ENCODE measurements at regions not wholly inside any gene's neighbourhood (a gene's known extent, or its start where the extent isn't known, plus 50 kb on each side); places are given as distances from the start of the nearest gene placed in this dataset.
A peak's percentile ranks its signal among the peaks of the same experiment; 100 is the strongest.

- TF ChIP-seq CTCF (conservative IDR thresholded peaks at IDR 0.05; ENCODE audit: low read depth, low read length) (no peak), CEBPB (IDR thresholded peaks at IDR 0.05; ENCODE audit: low read depth, low read length) (peak; percentile 74), RAD21 (IDR thresholded peaks at IDR 0.05; ENCODE audit: low read length) (no peak), USF2 (IDR thresholded peaks at IDR 0.05; ENCODE audit: low read depth, low read length) (peak; percentile 30; the same call in 1 of the 2 replicates), MAZ (IDR thresholded peaks at IDR 0.05; ENCODE audit: borderline replicate concordance, low read depth, low read length) (no peak), RFX5 (IDR thresholded peaks at IDR 0.05; ENCODE audit: low read depth, low read length) (no peak), CHD1 (IDR thresholded peaks at IDR 0.05; ENCODE audit: low read depth, low read length) (no peak), SMC3 (IDR thresholded peaks at IDR 0.05; ENCODE audit: low read depth, low read length) (no peak), POLR2A (IDR thresholded peaks at IDR 0.05; ENCODE audit: low read depth, low read length) (no peak), MAFK (IDR thresholded peaks at IDR 0.05; ENCODE audit: low read depth, low read length) (no peak)
- TF ChIP-seq, protein P1, sequence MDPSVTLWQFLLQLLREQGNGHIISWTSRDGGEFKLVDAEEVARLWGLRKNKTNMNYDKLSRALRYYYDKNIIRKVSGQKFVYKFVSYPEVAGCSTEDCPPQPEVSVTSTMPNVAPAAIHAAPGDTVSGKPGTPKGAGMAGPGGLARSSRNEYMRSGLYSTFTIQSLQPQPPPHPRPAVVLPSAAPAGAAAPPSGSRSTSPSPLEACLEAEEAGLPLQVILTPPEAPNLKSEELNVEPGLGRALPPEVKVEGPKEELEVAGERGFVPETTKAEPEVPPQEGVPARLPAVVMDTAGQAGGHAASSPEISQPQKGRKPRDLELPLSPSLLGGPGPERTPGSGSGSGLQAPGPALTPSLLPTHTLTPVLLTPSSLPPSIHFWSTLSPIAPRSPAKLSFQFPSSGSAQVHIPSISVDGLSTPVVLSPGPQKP (IDR thresholded peaks at IDR 0.05; ENCODE audit: borderline replicate concordance, low read depth, low read length) = no peak
Measured at GRCh38 chr4:188295899-188296298, 156.7 kb downstream of the TRIML1 start.

Measured in IMR-90 (cell line).